ENCODE measurements at regions not wholly inside any gene's neighbourhood (a gene's known extent, or its start where the extent isn't known, plus 50 kb on each side); places are given as distances from the start of the nearest gene placed in this dataset.
"Not testable (repeated sequence)": the region's sequence is repeated elsewhere in the genome, so short reads cannot be mapped to it uniquely, and the experiment has no call there.

- DNase-seq (ENCODE audit: low spot score) (no peak), FAIRE-seq (no peak)
These were observed 161.0 kb upstream of the CIBAR2 start for GRCh38 chr16:85273293-85273692.

GRCh38 chr16:85274501-85274900 is 162.2 kb upstream of the CIBAR2 start:
- no peak for FAIRE-seq
- no peak for DNase-seq (ENCODE audit: low spot score)

GRCh38 chr16:85274924-85275323 is 162.7 kb upstream of the CIBAR2 start:
- DNase-seq (ENCODE audit: low spot score) (no peak), FAIRE-seq (no peak)

GRCh38 chr16:85275533-85276249 is 163.4 kb upstream of the CIBAR2 start:
- DNase-seq (ENCODE audit: low spot score): peak; percentile 8
- FAIRE-seq: no peak

GRCh38 chr16:85276258-85276657 is 164.0 kb upstream of the CIBAR2 start:
- FAIRE-seq (no peak), DNase-seq (ENCODE audit: low spot score) (no peak)

- FAIRE-seq: no peak
- no peak for DNase-seq (ENCODE audit: low spot score)
These were observed 164.4 kb upstream of the CIBAR2 start for GRCh38 chr16:85276721-85277120.

- FAIRE-seq: no peak
These were observed 166.6 kb upstream of the CIBAR2 start for GRCh38 chr16:85278839-85279238.

GRCh38 chr16:85279402-85279801 is 167.1 kb upstream of the CIBAR2 start:
- no peak for FAIRE-seq
- no peak for DNase-seq (ENCODE audit: low spot score)

More at GRCh38 chr16:85278839-85279238, 166.6 kb upstream of the CIBAR2 start:
- no peak for DNase-seq (ENCODE audit: low spot score)

GRCh38 chr16:85279825-85280545 is 167.7 kb upstream of the CIBAR2 start:
- FAIRE-seq (no peak), DNase-seq (ENCODE audit: low spot score) (no peak)

GRCh38 chr16:85281181-85281580 is 168.9 kb upstream of the CIBAR2 start:
- DNase-seq (ENCODE audit: low spot score): no peak

GRCh38 chr16:85282842-85283241 is 170.6 kb upstream of the CIBAR2 start:
- no peak for DNase-seq (ENCODE audit: low spot score)
- FAIRE-seq: no peak

More at GRCh38 chr16:85281181-85281580, 168.9 kb upstream of the CIBAR2 start:
- no peak for FAIRE-seq

- FAIRE-seq (no peak), DNase-seq (ENCODE audit: low spot score) (no peak)
These were observed 171.2 kb upstream of the CIBAR2 start for GRCh38 chr16:85283305-85284050.

- FAIRE-seq: no peak
- DNase-seq (ENCODE audit: low spot score): no peak
These were observed 172.0 kb upstream of the CIBAR2 start for GRCh38 chr16:85284141-85284817.

GRCh38 chr16:85285681-85286065 is 173.4 kb upstream of the CIBAR2 start:
- DNase-seq (ENCODE audit: low spot score) (no peak), FAIRE-seq (no peak)

- FAIRE-seq (no peak), DNase-seq (ENCODE audit: low spot score) (no peak)
These were observed 174.0 kb upstream of the CIBAR2 start for GRCh38 chr16:85286066-85286831.

GRCh38 chr16:85286951-85287814 is 174.9 kb upstream of the CIBAR2 start:
- no peak for FAIRE-seq
- no peak for DNase-seq (ENCODE audit: low spot score)

- DNase-seq (ENCODE audit: low spot score); FAIRE-seq: not testable (repeated sequence)
These were observed 175.5 kb upstream of the CIBAR2 start for GRCh38 chr16:85287815-85288109.

- FAIRE-seq (no peak), DNase-seq (ENCODE audit: low spot score) (no peak)
These were observed 176.1 kb upstream of the CIBAR2 start for GRCh38 chr16:85288341-85288868.

GRCh38 chr16:85288869-85289660 is 176.8 kb upstream of the CIBAR2 start:
- DNase-seq (ENCODE audit: low spot score) (no peak), FAIRE-seq (no peak)

Data from RCC 7860 (cell line).